ENCODE measurements at regions not wholly inside any gene's neighbourhood (a gene's known extent, or its start where the extent isn't known, plus 50 kb on each side); places are given as distances from the start of the nearest gene placed in this dataset.

DNA sequence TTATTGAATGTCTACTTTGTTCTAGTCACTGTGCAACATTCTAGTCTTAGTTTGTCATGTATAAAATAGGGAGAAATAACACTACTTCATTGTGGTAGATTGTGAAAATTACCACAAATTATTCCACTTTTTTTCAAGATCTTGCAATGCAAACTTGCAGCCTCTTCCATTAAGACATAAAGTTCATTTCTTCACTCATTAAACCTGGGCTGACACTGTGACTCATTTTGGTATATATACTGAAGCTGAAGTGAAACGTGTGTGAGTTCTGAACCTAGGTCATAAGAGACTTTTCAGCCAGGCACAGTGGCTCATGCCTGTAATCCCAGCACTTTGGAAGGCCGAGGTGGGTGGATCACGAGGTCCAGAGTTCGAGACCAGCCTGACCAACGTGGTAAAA, 329.0 kb downstream of the BCKDHB start:
- TF ChIP-seq RAD21 (conservative IDR thresholded peaks at IDR 0.05) (no peak), POLR2AphosphoS5 (IDR thresholded peaks at IDR 0.05) (no peak), EZH2 (IDR thresholded peaks at IDR 0.05; ENCODE audit: borderline replicate concordance, insufficient read depth, low read length, poor library complexity, severe bottlenecking) (no peak), TAF1 (IDR thresholded peaks at IDR 0.05; ENCODE audit: low read depth) (no peak), EP300 (conservative IDR thresholded peaks at IDR 0.05; ENCODE audit: poor library complexity, severe bottlenecking) (no peak)
- TF ChIP-seq, protein P1, sequence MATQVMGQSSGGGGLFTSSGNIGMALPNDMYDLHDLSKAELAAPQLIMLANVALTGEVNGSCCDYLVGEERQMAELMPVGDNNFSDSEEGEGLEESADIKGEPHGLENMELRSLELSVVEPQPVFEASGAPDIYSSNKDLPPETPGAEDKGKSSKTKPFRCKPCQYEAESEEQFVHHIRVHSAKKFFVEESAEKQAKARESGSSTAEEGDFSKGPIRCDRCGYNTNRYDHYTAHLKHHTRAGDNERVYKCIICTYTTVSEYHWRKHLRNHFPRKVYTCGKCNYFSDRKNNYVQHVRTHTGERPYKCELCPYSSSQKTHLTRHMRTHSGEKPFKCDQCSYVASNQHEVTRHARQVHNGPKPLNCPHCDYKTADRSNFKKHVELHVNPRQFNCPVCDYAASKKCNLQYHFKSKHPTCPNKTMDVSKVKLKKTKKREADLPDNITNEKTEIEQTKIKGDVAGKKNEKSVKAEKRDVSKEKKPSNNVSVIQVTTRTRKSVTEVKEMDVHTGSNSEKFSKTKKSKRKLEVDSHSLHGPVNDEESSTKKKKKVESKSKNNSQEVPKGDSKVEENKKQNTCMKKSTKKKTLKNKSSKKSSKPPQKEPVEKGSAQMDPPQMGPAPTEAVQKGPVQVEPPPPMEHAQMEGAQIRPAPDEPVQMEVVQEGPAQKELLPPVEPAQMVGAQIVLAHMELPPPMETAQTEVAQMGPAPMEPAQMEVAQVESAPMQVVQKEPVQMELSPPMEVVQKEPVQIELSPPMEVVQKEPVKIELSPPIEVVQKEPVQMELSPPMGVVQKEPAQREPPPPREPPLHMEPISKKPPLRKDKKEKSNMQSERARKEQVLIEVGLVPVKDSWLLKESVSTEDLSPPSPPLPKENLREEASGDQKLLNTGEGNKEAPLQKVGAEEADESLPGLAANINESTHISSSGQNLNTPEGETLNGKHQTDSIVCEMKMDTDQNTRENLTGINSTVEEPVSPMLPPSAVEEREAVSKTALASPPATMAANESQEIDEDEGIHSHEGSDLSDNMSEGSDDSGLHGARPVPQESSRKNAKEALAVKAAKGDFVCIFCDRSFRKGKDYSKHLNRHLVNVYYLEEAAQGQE (IDR thresholded peaks at IDR 0.05; ENCODE audit: borderline replicate concordance): no peak
- Histone ChIP-seq H3K36me3 (ENCODE audit: insufficient read depth, low read length) (no peaks in the 10 kb centered on the region), H3K9me3 (ENCODE audit: low read length) (no peaks in the 10 kb centered on the region), H4K20me1 (ENCODE audit: insufficient read depth) (no peaks in the 10 kb centered on the region), H3K4me3 (ENCODE audit: low read length) (no peak overlapping the region), H2AFZ (ENCODE audit: low read depth, low read length) (no peak overlapping the region), H3F3A (ENCODE audit: insufficient read depth, low read length, poor library complexity, severe bottlenecking) (no peaks in the 10 kb centered on the region), H3K79me2 (replicated peaks; ENCODE audit: insufficient read depth, low read length) (no peaks in the 10 kb centered on the region), H3K27ac (ENCODE audit: low read length) (no peak overlapping the region), H3K4me2 (ENCODE audit: low read length) (no peak overlapping the region), H3K27me3 (ENCODE audit: insufficient read depth, low read depth, low read length) (no peaks in the 10 kb centered on the region), H3K9ac (ENCODE audit: low read length) (no peak overlapping the region), H3K9me2 (ENCODE audit: insufficient read depth, low read length) (no peaks in the 10 kb centered on the region)

DNA sequence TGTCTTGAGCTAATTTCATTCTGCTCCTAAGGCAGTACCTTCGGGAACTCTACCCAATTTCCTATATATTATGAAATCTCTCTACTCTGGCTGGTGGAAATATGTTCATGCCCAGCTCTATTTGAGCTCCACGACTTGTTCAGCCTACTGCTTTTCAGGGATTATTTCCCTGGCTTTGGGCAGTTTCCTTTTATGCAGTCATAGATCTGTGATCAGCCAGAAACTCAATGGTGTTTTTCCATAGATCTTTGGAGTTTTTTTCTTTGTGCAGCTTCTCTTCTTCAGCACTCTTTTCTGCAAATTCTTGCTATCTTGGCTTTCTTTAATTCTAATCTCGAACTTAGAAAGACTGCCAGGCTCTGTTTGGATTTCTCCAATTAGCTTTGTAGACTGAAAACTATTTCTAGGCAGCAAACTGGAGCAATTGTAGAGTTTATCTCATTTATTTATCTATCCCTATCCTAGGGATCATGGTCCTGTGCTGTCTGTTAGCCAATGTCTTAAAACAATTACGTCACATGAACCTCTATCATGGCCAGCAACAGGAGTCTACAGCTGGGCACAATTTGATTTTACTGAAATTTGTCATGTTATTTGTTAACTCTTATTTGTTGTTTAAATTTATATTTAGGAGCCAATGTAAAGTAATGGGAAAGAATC, 328.4 kb downstream of the BCKDHB start:
- Histone ChIP-seq H3K4me2 (ENCODE audit: low read length) (no peak overlapping the region), H2AFZ (ENCODE audit: low read depth, low read length) (no peak overlapping the region)

More for the DNA sequence above, 328.4 kb downstream of the BCKDHB start:
- no peaks in the 10 kb centered on the region for H4K20me1 ChIP-seq (ENCODE audit: insufficient read depth)
- H3K27ac ChIP-seq (ENCODE audit: low read length): no peak overlapping the region
- H3K9ac ChIP-seq (ENCODE audit: low read length): no peak overlapping the region
- no peaks in the 10 kb centered on the region for H3K9me2 ChIP-seq (ENCODE audit: insufficient read depth, low read length)
- no peaks in the 10 kb centered on the region for H3K79me2 ChIP-seq (replicated peaks; ENCODE audit: insufficient read depth, low read length)
- no peaks in the 10 kb centered on the region for H3F3A ChIP-seq (ENCODE audit: insufficient read depth, low read length, poor library complexity, severe bottlenecking)
- H3K27me3 ChIP-seq (ENCODE audit: insufficient read depth, low read depth, low read length): no peaks in the 10 kb centered on the region
- H3K4me3 ChIP-seq (ENCODE audit: low read length): no peak overlapping the region
- H3K36me3 ChIP-seq (ENCODE audit: insufficient read depth, low read length): no peaks in the 10 kb centered on the region
- no peak for TF ChIP-seq EZH2 (IDR thresholded peaks at IDR 0.05; ENCODE audit: borderline replicate concordance, insufficient read depth, low read length, poor library complexity, severe bottlenecking)
- TF ChIP-seq, protein P2, sequence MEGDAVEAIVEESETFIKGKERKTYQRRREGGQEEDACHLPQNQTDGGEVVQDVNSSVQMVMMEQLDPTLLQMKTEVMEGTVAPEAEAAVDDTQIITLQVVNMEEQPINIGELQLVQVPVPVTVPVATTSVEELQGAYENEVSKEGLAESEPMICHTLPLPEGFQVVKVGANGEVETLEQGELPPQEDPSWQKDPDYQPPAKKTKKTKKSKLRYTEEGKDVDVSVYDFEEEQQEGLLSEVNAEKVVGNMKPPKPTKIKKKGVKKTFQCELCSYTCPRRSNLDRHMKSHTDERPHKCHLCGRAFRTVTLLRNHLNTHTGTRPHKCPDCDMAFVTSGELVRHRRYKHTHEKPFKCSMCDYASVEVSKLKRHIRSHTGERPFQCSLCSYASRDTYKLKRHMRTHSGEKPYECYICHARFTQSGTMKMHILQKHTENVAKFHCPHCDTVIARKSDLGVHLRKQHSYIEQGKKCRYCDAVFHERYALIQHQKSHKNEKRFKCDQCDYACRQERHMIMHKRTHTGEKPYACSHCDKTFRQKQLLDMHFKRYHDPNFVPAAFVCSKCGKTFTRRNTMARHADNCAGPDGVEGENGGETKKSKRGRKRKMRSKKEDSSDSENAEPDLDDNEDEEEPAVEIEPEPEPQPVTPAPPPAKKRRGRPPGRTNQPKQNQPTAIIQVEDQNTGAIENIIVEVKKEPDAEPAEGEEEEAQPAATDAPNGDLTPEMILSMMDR (IDR thresholded peaks at IDR 0.05; ENCODE audit: poor library complexity, severe bottlenecking): no peak
- TF ChIP-seq EP300 (conservative IDR thresholded peaks at IDR 0.05; ENCODE audit: poor library complexity, severe bottlenecking): no peak
- TF ChIP-seq, protein P1 (IDR thresholded peaks at IDR 0.05; ENCODE audit: borderline replicate concordance): no peak
- no peak for TF ChIP-seq TAF1 (IDR thresholded peaks at IDR 0.05; ENCODE audit: low read depth)
- TF ChIP-seq SMC3 (conservative IDR thresholded peaks at IDR 0.05; ENCODE audit: poor library complexity): no peak
- no peak for TF ChIP-seq RAD21 (conservative IDR thresholded peaks at IDR 0.05)
- TF ChIP-seq POLR2AphosphoS5 (IDR thresholded peaks at IDR 0.05): no peak
- TF ChIP-seq MXI1 (conservative IDR thresholded peaks at IDR 0.05; ENCODE audit: poor library complexity, severe bottlenecking): no peak
- no peaks in the 10 kb centered on the region for H3K9me3 ChIP-seq (ENCODE audit: low read length)
